Bronchial epithelial cell (primary cell): ENCODE measurements at regions not wholly inside any gene's neighbourhood (a gene's known extent, or its start where the extent isn't known, plus 50 kb on each side); places are given as distances from the start of the nearest gene placed in this dataset.

ENCODE experiments used
- DNase-seq: peaks from one replicate; pipeline ENCODE4 v3.0.0-alpha.2; 2010; ENCODE audit warnings: low read depth
- FAIRE-seq: peaks from 2 replicates; lab custom pipeline; 2011; peaks lifted over from hg19 to GRCh38; lab: Jason Lieb, UNC
- H3K27me3 ChIP-seq: 2 replicates; pipeline ENCODE4 v1.5.1; 2011; ENCODE audit warnings: low read length; ENCODE audit not compliant: control insufficient read depth, insufficient read depth
- H3K36me3 ChIP-seq: 2 replicates; pipeline ENCODE4 v1.5.1; 2011; ENCODE audit warnings: low read length; ENCODE audit not compliant: control insufficient read depth, insufficient read depth
- H3K4me3 ChIP-seq: 2 replicates; pipeline ENCODE4 v1.5.1; 2011; ENCODE audit warnings: mild to moderate bottlenecking, low read depth, low read length, control low read depth
- TF ChIP-seq, protein P1 (sequence below): IDR thresholded peaks from 2 replicates; pipeline ENCODE4 v1.5.1; 2011; ENCODE audit warnings: mild to moderate bottlenecking, moderate library complexity, low read length, control low read depth, inconsistent platforms; ENCODE audit not compliant: insufficient read depth, severe bottlenecking

DNA sequence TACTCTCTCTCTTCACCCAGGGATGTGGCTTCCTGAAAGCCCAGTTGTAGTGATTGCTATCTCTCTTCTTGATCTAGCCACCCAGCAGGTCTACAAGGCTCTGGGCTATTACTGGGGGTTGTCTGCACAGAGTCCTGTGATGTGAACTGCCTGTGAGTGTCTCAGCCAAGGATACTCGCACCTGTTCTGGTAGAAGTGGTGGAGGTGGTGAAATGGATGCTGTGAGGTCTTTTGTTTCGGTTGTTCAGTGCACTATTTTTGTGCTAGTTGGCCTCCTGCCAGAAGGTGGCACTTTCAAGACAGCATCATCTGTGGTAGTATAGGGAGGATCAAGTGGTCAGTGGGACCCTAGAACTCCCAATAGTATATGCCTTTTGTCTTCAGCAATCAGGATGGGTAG lies 268.0 kb downstream of the GABRG1 start:
- no peak for FAIRE-seq
- TF ChIP-seq, protein P1, sequence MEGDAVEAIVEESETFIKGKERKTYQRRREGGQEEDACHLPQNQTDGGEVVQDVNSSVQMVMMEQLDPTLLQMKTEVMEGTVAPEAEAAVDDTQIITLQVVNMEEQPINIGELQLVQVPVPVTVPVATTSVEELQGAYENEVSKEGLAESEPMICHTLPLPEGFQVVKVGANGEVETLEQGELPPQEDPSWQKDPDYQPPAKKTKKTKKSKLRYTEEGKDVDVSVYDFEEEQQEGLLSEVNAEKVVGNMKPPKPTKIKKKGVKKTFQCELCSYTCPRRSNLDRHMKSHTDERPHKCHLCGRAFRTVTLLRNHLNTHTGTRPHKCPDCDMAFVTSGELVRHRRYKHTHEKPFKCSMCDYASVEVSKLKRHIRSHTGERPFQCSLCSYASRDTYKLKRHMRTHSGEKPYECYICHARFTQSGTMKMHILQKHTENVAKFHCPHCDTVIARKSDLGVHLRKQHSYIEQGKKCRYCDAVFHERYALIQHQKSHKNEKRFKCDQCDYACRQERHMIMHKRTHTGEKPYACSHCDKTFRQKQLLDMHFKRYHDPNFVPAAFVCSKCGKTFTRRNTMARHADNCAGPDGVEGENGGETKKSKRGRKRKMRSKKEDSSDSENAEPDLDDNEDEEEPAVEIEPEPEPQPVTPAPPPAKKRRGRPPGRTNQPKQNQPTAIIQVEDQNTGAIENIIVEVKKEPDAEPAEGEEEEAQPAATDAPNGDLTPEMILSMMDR = no peak

DNA sequence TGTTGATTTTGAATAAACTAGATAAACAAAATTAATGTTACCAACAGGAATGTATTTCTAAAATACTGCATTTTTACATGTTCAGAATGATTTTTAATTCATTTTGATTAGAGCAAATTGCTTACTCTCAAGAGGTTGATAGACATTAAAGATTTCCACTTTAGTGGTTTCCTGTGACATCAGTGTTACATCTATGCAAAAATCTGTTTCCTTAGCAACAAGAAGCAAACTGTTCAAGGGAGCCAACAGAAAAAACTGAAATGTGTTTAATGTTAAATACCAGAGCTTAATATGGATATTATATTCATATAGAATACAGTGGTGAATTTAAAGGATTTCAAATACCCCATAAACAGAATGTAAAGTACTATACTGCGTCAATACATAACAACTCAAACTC lies 277.8 kb downstream of the GABRG1 start:
- TF ChIP-seq, protein P1 = no peak
- Histone ChIP-seq H3K27me3 (no peaks in the 10 kb centered on the region), H3K4me3 (no peak overlapping the region), H3K36me3 (no peaks in the 10 kb centered on the region)
- DNase-seq (no peak), FAIRE-seq (no peak)

More for the DNA sequence above, 268.0 kb downstream of the GABRG1 start:
- Histone ChIP-seq H3K4me3 (no peak overlapping the region), H3K36me3 (no peaks in the 10 kb centered on the region), H3K27me3 (no peaks in the 10 kb centered on the region)
- DNase-seq = no peak

DNA sequence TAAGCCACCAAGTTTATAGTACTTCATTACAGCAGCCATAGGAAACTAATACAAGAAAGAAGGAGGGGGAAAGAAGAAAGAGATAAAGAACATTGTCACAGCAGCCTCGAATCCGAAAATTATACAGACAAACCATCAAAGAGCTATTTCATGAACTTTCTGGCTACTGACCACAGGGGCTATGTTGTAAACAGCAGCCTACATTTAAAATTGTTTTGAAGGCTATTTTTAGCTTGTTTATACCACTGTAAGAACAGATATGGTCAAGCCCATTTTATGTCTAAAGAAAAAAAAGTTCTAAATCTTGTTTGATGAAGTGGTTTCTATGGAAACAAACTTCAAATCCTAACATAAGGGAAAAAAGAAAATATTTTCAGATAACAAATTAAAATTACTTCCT lies 282.1 kb downstream of the GABRG1 start:
- Histone ChIP-seq H3K27me3 (no peaks in the 10 kb centered on the region), H3K4me3 (no peak overlapping the region), H3K36me3 (no peaks in the 10 kb centered on the region)
- no peak for FAIRE-seq
- TF ChIP-seq, protein P1 = no peak
- no peak for DNase-seq

DNA sequence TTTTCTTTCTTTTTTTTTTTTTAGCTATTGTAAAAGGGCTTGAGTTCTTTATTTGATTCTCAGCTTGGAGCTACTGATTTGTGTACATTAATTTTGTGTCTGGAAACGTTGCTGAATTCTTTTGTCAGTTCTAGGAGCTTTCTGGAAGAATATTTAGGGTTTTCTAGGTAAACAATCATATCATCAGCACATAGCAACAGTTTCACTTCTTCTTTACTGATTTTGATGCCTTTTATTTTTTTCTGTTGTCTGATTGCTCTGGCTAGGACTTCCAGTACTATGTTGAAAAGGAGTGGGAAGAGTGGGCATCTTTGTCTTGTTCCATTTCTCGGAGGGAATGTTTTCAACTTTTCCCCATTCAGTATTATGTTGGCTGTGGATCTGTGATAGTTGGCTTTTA lies 292.2 kb downstream of the GABRG1 start:
- FAIRE-seq (no peak), DNase-seq (no peak)
- TF ChIP-seq, protein P1 = no peak
- no peak overlapping the region for H3K4me3 ChIP-seq
- H3K27me3 ChIP-seq = no peaks in the 10 kb centered on the region
- no peaks in the 10 kb centered on the region for H3K36me3 ChIP-seq

DNA sequence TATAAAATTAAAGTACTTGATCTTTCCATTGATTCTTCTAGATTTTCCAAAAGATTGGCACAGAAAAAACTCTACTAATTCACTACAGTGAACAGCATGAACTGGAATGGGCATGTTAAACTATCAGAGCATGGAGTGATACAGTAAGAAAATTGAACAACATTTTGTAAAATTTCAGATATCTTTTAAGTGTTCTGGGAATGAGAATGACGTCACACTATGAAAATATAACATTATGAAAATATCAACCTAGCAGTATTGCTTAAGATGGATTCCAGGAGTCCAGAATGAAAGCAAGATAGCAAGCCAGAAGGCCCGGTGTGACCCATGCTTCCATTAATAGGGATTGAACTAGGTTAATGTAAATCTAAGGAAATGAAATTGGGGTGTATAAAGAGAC lies 319.9 kb downstream of the GABRG1 start:
- Histone ChIP-seq H3K36me3 (no peaks in the 10 kb centered on the region), H3K27me3 (no peaks in the 10 kb centered on the region), H3K4me3 (no peak overlapping the region)
- no peak for DNase-seq
- TF ChIP-seq, protein P1 = no peak
- no peak for FAIRE-seq

DNA sequence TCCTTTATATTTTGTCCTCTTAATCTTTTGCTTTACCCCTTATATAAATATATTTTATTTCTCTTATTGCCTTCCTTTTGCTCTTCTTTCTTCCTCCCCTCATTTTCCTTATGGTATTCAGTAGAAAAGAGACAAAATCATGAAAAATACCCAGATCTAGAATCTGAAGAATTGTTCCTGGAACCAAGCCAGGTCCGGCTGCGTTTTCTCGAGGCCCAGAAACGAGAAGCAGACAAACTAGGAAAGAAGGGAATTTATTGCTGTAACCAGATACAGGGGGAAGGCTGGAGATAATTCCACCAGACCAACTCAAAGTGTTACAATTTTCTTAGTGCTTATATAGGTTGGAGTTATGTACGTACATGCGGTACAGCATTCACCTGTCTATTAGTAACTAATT lies 328.7 kb downstream of the GABRG1 start:
- no peak for DNase-seq
- no peak overlapping the region for H3K4me3 ChIP-seq
- FAIRE-seq = no peak
- H3K27me3 ChIP-seq = no peaks in the 10 kb centered on the region
- H3K36me3 ChIP-seq = no peaks in the 10 kb centered on the region
- TF ChIP-seq, protein P1 = no peak
